Fibroblast of pulmonary artery (primary cell): ENCODE measurements at regions not wholly inside any gene's neighbourhood (a gene's known extent, or its start where the extent isn't known, plus 50 kb on each side); places are given as distances from the start of the nearest gene placed in this dataset.

Experiments
- DNase-seq: peaks from one replicate; pipeline ENCODE4 v3.0.0-alpha.2; 2010; ENCODE audit warnings: low read depth
- H3K4me3 ChIP-seq: replicated peaks from 2 replicates; pipeline ENCODE4 v1.5.1; 2011; ENCODE audit warnings: low read depth, mild to moderate bottlenecking, control low read depth, low read length, moderate library complexity
- CTCF ChIP-seq: IDR thresholded peaks from 2 replicates; pipeline ENCODE4 v1.5.1; 2011; ENCODE audit warnings: mild to moderate bottlenecking, control low read depth, low read length, inconsistent platforms; ENCODE audit errors: missing control alignments

GRCh38 chr11:131065435-131066413, 149.4 kb upstream of the SNX19 start:
- TF ChIP-seq CTCF = no peak
- H3K4me3 ChIP-seq = no peak overlapping the region
- DNase-seq = no peak

GRCh38 chr11:131066551-131066950, 150.3 kb upstream of the SNX19 start:
- H3K4me3 ChIP-seq = no peak overlapping the region
- TF ChIP-seq CTCF = no peak
- no peak for DNase-seq

GRCh38 chr11:131070365-131070764, 154.1 kb upstream of the SNX19 start:
- no peak overlapping the region for H3K4me3 ChIP-seq
- no peak for DNase-seq
- TF ChIP-seq CTCF = no peak

DNA sequence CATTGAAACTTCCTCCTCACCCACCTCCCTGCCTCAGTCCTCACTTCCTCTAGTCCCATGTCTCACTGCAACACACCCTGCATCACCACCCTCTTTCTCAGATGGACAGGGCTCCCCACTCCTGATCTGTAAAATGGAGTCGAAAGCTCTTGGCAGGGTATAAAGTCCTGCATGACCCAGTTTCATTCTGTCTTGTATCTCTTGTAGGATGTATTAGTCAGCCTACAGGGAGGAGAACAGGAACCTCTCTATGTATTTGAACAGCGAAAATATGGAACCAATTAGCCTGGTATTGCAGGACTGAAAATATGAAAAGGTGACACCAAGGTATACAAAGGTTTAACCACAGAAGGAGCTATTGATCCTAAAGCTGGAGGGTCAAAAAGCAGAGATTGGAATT, 156.9 kb upstream of the SNX19 start:
- DNase-seq = no peak
- H3K4me3 ChIP-seq = no peak overlapping the region
- no peak for TF ChIP-seq CTCF

DNA sequence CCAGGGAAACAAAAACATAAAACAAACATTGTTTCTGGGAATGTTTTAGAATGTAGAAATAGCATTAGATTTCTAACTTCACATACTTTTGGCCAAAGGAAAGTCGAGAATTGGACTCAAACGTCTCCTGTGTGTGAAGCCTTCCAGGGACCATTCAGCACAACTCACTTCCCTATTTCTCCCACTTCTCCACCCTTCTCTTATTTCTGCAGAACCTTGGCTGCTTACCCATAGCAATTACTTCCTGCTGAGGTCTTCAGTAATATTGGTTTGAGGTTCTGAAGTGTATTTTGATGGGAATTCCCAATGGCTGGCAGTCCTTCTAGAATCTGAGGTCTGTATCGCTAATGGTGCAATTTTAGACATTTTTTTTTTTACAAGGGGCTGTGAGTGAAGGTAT, 158.3 kb upstream of the SNX19 start:
- TF ChIP-seq CTCF = no peak
- H3K4me3 ChIP-seq = no peak overlapping the region

DNA sequence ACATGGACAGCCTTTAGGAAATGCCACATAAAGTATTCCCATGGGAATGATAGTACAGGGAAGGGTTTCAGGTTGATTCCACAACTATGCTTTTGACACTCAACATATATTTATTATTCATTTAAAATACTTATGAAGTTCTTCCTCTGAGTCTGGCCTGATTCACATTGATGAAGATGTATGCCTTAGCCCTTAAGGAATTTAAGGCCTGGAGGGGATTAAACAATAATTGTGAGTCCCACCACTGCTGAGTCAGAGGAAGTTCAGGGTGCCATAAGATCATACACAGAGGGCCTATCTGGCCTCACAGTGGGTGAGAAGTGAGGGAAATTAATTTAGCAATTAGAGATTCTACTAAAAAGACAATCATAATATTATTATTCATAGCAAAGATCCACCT, 161.1 kb upstream of the SNX19 start:
- no peak for TF ChIP-seq CTCF
- no peak for DNase-seq
- H3K4me3 ChIP-seq = no peak overlapping the region

More for the DNA sequence above, 158.3 kb upstream of the SNX19 start:
- no peak for DNase-seq

DNA sequence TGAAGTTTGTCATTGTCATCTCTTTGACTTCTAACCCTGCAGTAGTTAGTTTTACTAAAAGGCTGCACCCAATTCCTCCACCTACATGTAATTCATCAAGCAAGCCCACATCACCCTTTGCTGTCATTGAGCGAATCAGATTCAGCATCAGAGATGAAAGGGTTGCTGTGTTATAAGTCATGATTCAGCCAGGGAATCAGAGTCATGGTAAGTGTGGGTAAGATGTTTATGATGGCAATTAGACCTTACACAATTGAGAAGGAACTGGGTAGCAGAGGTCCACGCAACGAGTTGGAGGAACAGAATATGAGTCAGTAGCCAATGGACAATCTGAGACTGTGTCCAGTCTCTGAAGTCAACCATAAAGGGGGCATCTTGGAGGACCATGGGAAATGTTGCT, 162.8 kb upstream of the SNX19 start:
- TF ChIP-seq CTCF = no peak
- H3K4me3 ChIP-seq = no peak overlapping the region
- no peak for DNase-seq
